GM21528 (cell line): ENCODE measurements at regions not wholly inside any gene's neighbourhood (a gene's known extent, or its start where the extent isn't known, plus 50 kb on each side); places are given as distances from the start of the nearest gene placed in this dataset.
"Not testable (repeated sequence)": the region's sequence is repeated elsewhere in the genome, so short reads cannot be mapped to it uniquely, and the experiment has no call there.

ENCODE experiments used
- ATAC-seq: cut with Tn5 transposase; IDR thresholded peaks from one replicate; pipeline ENCODE4 v1.9.1; 2021; ENCODE audit warnings: mild to moderate bottlenecking, moderate library complexity; ENCODE audit not compliant: unreplicated experiment, low FRiP score

GRCh38 chr9:89670801-89671434, 66.1 kb downstream of the GADD45G start:
- no peak for ATAC-seq

GRCh38 chr9:89674667-89675057, 69.8 kb downstream of the GADD45G start:
- ATAC-seq, result no peak

- ATAC-seq, result no peak
Measured at GRCh38 chr9:89675058-89675742, 70.4 kb downstream of the GADD45G start.

- no peak for ATAC-seq
Measured at GRCh38 chr9:89676281-89676680, 71.5 kb downstream of the GADD45G start.

GRCh38 chr9:89677702-89678395, 73.0 kb downstream of the GADD45G start:
- no peak for ATAC-seq

GRCh38 chr9:89678396-89679015, 73.7 kb downstream of the GADD45G start:
- ATAC-seq, result no peak

GRCh38 chr9:89679016-89679415, 74.2 kb downstream of the GADD45G start:
- no peak for ATAC-seq

- no peak for ATAC-seq
Measured at GRCh38 chr9:89679581-89679980, 74.8 kb downstream of the GADD45G start.

- no peak for ATAC-seq
Measured at GRCh38 chr9:89680547-89681467, 76.0 kb downstream of the GADD45G start.

GRCh38 chr9:89681468-89681859, 76.7 kb downstream of the GADD45G start:
- ATAC-seq, result not testable (repeated sequence)

- ATAC-seq, result no peak
Measured at GRCh38 chr9:89683626-89684025, 78.8 kb downstream of the GADD45G start.

GRCh38 chr9:89684218-89684617, 79.4 kb downstream of the GADD45G start:
- ATAC-seq, result no peak

- ATAC-seq, result no peak
Measured at GRCh38 chr9:89684912-89685636, 80.3 kb downstream of the GADD45G start.

- ATAC-seq, result no peak
Measured at GRCh38 chr9:89685698-89686097, 80.9 kb downstream of the GADD45G start.

- ATAC-seq, result no peak
Measured at GRCh38 chr9:89686126-89686525, 81.3 kb downstream of the GADD45G start.

- no peak for ATAC-seq
Measured at GRCh38 chr9:89686621-89687020, 81.8 kb downstream of the GADD45G start.

- no peak for ATAC-seq
Measured at GRCh38 chr9:89687188-89687587, 82.4 kb downstream of the GADD45G start.

- ATAC-seq, result no peak
Measured at GRCh38 chr9:89687848-89688247, 83.0 kb downstream of the GADD45G start.

- not testable (repeated sequence) for ATAC-seq
Measured at GRCh38 chr9:89689321-89689720, 84.5 kb downstream of the GADD45G start.
